GM21381 (cell line): ENCODE measurements at regions not wholly inside any gene's neighbourhood (a gene's known extent, or its start where the extent isn't known, plus 50 kb on each side); places are given as distances from the start of the nearest gene placed in this dataset.
"Not testable (repeated sequence)": the region's sequence is repeated elsewhere in the genome, so short reads cannot be mapped to it uniquely, and the experiment has no call there.

Experiments
- ATAC-seq: cut with Tn5 transposase; IDR thresholded peaks from one replicate; pipeline ENCODE4 v1.9.1; 2021; ENCODE audit warnings: mild to moderate bottlenecking, moderate library complexity; ENCODE audit not compliant: unreplicated experiment

- ATAC-seq = not testable (repeated sequence)
Measured at GRCh38 chr4:86413426-86413825, 53.6 kb upstream of the MAPK10 start.

GRCh38 chr4:86414686-86415085 is 54.8 kb upstream of the MAPK10 start:
- no peak for ATAC-seq

- no peak for ATAC-seq
Measured at GRCh38 chr4:86416081-86416480, 56.2 kb upstream of the MAPK10 start.

- no peak for ATAC-seq
Measured at GRCh38 chr4:86421461-86421860, 61.6 kb upstream of the MAPK10 start.

GRCh38 chr4:86431543-86432116 is 71.8 kb upstream of the MAPK10 start:
- ATAC-seq = no peak

GRCh38 chr4:86432559-86433134 is 72.8 kb upstream of the MAPK10 start:
- ATAC-seq = no peak

- ATAC-seq = no peak
Measured at GRCh38 chr4:86439293-86439692, 79.4 kb upstream of the MAPK10 start.

GRCh38 chr4:86441175-86441936 is 81.5 kb upstream of the MAPK10 start:
- ATAC-seq = no peak

GRCh38 chr4:86442881-86443280 is 83.0 kb upstream of the MAPK10 start:
- ATAC-seq = no peak

GRCh38 chr4:86443495-86443894 is 83.6 kb upstream of the MAPK10 start:
- ATAC-seq = no peak

GRCh38 chr4:86446996-86447395 is 87.1 kb upstream of the MAPK10 start:
- no peak for ATAC-seq

- no peak for ATAC-seq
Measured at GRCh38 chr4:86448871-86449270, 89.0 kb upstream of the MAPK10 start.

- ATAC-seq = no peak
Measured at GRCh38 chr4:86449746-86450588, 90.1 kb upstream of the MAPK10 start.

GRCh38 chr4:86450861-86451260 is 91.0 kb upstream of the MAPK10 start:
- no peak for ATAC-seq

- ATAC-seq = no peak
Measured at GRCh38 chr4:86451560-86452330, 91.9 kb upstream of the MAPK10 start.

GRCh38 chr4:86452422-86452891 is 92.6 kb upstream of the MAPK10 start:
- ATAC-seq = no peak

- ATAC-seq = no peak
Measured at GRCh38 chr4:86452924-86453531, 93.2 kb upstream of the MAPK10 start.

GRCh38 chr4:86453611-86454072 is 93.8 kb upstream of the MAPK10 start:
- ATAC-seq = not testable (repeated sequence)

GRCh38 chr4:86461849-86462248 is 102.0 kb upstream of the MAPK10 start:
- no peak for ATAC-seq
